Activated B cell treated with CpG ODN at 0.5 μM for 24 hours (primary cell): ENCODE measurements at regions not wholly inside any gene's neighbourhood (a gene's known extent, or its start where the extent isn't known, plus 50 kb on each side); places are given as distances from the start of the nearest gene placed in this dataset.

Experiments
- ATAC-seq: fragments of 200-7000 bp; cut with Tn5 transposase; one replicate; pipeline ENCODE4 v1.10.0; 2021; ENCODE audit warnings: low read depth, mild to moderate bottlenecking, moderate library complexity
- CTCF ChIA-PET: fragments of 350-600 bp; sonication (Branson Sonifier 250); formaldehyde crosslinking; loops from one replicate; lab custom pipeline; 2021; ENCODE audit warnings: antibody characterized with exemption; lab: Charles Lee
- POLR2A ChIA-PET: fragments of 350-600 bp; sonication (Branson Sonifier 250); formaldehyde crosslinking; loops from one replicate; lab custom pipeline; 2021; ENCODE audit warnings: antibody characterized with exemption; lab: Charles Lee
- DNase-seq: peaks from one replicate; pipeline ENCODE4 v3.0.0; 2022
- H3K27ac Mint-ChIP-seq: one replicate; pipeline ENCODE4 v1.8.0; 2020; ENCODE audit warnings: mixed read lengths
- H3K27me3 Mint-ChIP-seq: one replicate; pipeline ENCODE4 v1.8.0; 2021; ENCODE audit warnings: mixed read lengths
- H3K36me3 Mint-ChIP-seq: one replicate; pipeline ENCODE4 v1.8.0; 2021; ENCODE audit warnings: low read depth, mixed read lengths
- H3K4me1 Mint-ChIP-seq: one replicate; pipeline ENCODE4 v1.8.0; 2021; ENCODE audit warnings: mixed read lengths
- H3K4me3 Mint-ChIP-seq: one replicate; pipeline ENCODE4 v1.8.0; 2020; ENCODE audit warnings: mild to moderate bottlenecking, mixed read lengths
- H3K9me3 Mint-ChIP-seq: one replicate; pipeline ENCODE4 v1.8.0; 2020; ENCODE audit warnings: mixed read lengths
- CTCF ChIP-seq: fragments of 200-600 bp; IDR thresholded peaks from one replicate; pipeline ENCODE4 v1.8.0; 2022; ENCODE audit warnings: antibody characterized with exemption, mild to moderate bottlenecking
- intact Hi-C: fragments of 100-400 bp; cut with micrococcal nuclease; formaldehyde crosslinking; loops from one replicate; pipeline ENCODE4 v1.15.1; 2024

GRCh38 chr14:94963051-94963450, 193.1 kb upstream of the GSC start:
- DNase-seq, result no peak
- Mint-ChIP-seq H3K27me3 (peaks cover 11% of the 10 kb centered on the region), H3K9me3 (no peaks in the 10 kb centered on the region), H3K36me3 (no peaks in the 10 kb centered on the region), H3K27ac (no peak overlapping the region), H3K4me1 (no peaks in the 10 kb centered on the region), H3K4me3 (no peak overlapping the region)
- POLR2A ChIA-PET, result no interaction called here
- intact Hi-C loops, result no loop called here
- no peak for TF ChIP-seq CTCF
- CTCF ChIA-PET, result no interaction called here
- no peak for ATAC-seq

- intact Hi-C loops, result no loop called here
- Mint-ChIP-seq H3K27me3 (peaks cover 11% of the 10 kb centered on the region), H3K36me3 (no peaks in the 10 kb centered on the region), H3K4me3 (no peak overlapping the region), H3K4me1 (no peaks in the 10 kb centered on the region), H3K9me3 (no peaks in the 10 kb centered on the region), H3K27ac (no peak overlapping the region)
- no peak for TF ChIP-seq CTCF
- POLR2A ChIA-PET, result no interaction called here
- no peak for ATAC-seq
- no peak for DNase-seq
- CTCF ChIA-PET, result no interaction called here
Measured at GRCh38 chr14:94962166-94962575, 192.3 kb upstream of the GSC start.

- Mint-ChIP-seq H3K9me3 (no peaks in the 10 kb centered on the region), H3K27ac (no peak overlapping the region), H3K36me3 (no peaks in the 10 kb centered on the region), H3K4me1 (no peaks in the 10 kb centered on the region), H3K4me3 (no peak overlapping the region), H3K27me3 (peaks cover 11% of the 10 kb centered on the region)
- ChIA-PET CTCF (no interaction called here), POLR2A (no interaction called here)
- intact Hi-C loops, result no loop called here
- ATAC-seq (no peak), DNase-seq (no peak)
- no peak for TF ChIP-seq CTCF
Measured at GRCh38 chr14:94961386-94962165, 191.7 kb upstream of the GSC start.

GRCh38 chr14:94960285-94961001, 190.5 kb upstream of the GSC start:
- no peak for TF ChIP-seq CTCF
- no peaks in the 10 kb centered on the region for H3K4me1 Mint-ChIP-seq
- DNase-seq, result no peak
- no peak for ATAC-seq
- no peaks in the 10 kb centered on the region for H3K36me3 Mint-ChIP-seq
- H3K27ac Mint-ChIP-seq, result no peak overlapping the region
- POLR2A ChIA-PET, result no interaction called here
- CTCF ChIA-PET, result no interaction called here
- H3K9me3 Mint-ChIP-seq, result no peaks in the 10 kb centered on the region
- intact Hi-C loops, result no loop called here
- no peak overlapping the region for H3K4me3 Mint-ChIP-seq
- peaks cover 8% of the 10 kb centered on the region for H3K27me3 Mint-ChIP-seq

- no peak for TF ChIP-seq CTCF
- Mint-ChIP-seq H3K4me1 (no peaks in the 10 kb centered on the region), H3K9me3 (no peaks in the 10 kb centered on the region), H3K36me3 (no peaks in the 10 kb centered on the region), H3K27ac (no peak overlapping the region), H3K27me3 (peaks cover 6% of the 10 kb centered on the region), H3K4me3 (no peak overlapping the region)
- ChIA-PET POLR2A (no interaction called here), CTCF (no interaction called here)
- intact Hi-C loops, result no loop called here
- ATAC-seq, result no peak
- DNase-seq, result no peak
Measured at GRCh38 chr14:94953541-94954260, 183.8 kb upstream of the GSC start.
